SH-SY5Y (cell line): ENCODE measurements at regions not wholly inside any gene's neighbourhood (a gene's known extent, or its start where the extent isn't known, plus 50 kb on each side); places are given as distances from the start of the nearest gene placed in this dataset.

ENCODE experiments used
- GATA2 ChIP-seq: IDR thresholded peaks from 2 replicates; pipeline ENCODE4 v1.6.1; 2011; ENCODE audit warnings: mild to moderate bottlenecking, low read depth, low read length
- GATA3 ChIP-seq: IDR thresholded peaks from 2 replicates; pipeline ENCODE4 v1.6.1; 2011; ENCODE audit warnings: low read depth, mild to moderate bottlenecking, low read length, moderate library complexity

DNA sequence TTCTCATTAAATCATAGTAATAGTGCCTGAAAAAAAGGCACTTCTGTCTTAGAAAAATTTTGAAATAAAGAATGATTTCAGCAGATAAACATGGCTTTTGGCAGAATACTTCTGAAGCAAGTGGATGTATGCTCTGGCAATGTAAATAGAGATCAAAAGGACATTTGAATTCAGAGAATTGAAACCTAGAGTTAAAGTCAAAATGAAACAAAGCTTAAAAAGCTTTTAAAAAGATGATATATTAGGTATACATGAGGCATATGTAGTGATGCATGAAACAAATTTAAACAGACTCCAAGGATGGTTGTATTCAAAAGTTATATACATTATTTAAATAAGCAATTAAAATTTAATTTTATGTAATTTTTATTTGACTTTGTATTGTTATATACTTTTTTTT lies 1344.5 kb upstream of the TMEFF2 start:
- TF ChIP-seq GATA3 = no peak
- no peak for TF ChIP-seq GATA2
